GM06990 (cell line): ENCODE measurements at regions not wholly inside any gene's neighbourhood (a gene's known extent, or its start where the extent isn't known, plus 50 kb on each side); places are given as distances from the start of the nearest gene placed in this dataset.

Experiments used
- DNase-seq: peaks from one replicate; pipeline ENCODE4 v3.0.0-alpha.2; 2011; ENCODE audit not compliant: insufficient read length; ENCODE audit errors: extremely low read depth
- H3K27me3 ChIP-seq: replicated peaks from 2 replicates; pipeline ENCODE4 v1.6.0; 2011; ENCODE audit warnings: low read length; ENCODE audit not compliant: control insufficient read depth, insufficient read depth
- H3K36me3 ChIP-seq: 2 replicates; pipeline ENCODE4 v1.5.1; 2011; ENCODE audit warnings: low read length; ENCODE audit not compliant: control insufficient read depth, insufficient read depth
- H3K4me3 ChIP-seq: replicated peaks from 2 replicates; pipeline ENCODE4 v1.5.1; 2011; ENCODE audit warnings: low read depth, mild to moderate bottlenecking, control low read depth, low read length
- TF ChIP-seq, protein P1 (sequence below): IDR thresholded peaks from 2 replicates; pipeline ENCODE4 v1.5.1; 2011; ENCODE audit warnings: low read length, control low read depth, mild to moderate bottlenecking, inconsistent platforms; ENCODE audit not compliant: insufficient read depth, poor library complexity, severe bottlenecking

DNA sequence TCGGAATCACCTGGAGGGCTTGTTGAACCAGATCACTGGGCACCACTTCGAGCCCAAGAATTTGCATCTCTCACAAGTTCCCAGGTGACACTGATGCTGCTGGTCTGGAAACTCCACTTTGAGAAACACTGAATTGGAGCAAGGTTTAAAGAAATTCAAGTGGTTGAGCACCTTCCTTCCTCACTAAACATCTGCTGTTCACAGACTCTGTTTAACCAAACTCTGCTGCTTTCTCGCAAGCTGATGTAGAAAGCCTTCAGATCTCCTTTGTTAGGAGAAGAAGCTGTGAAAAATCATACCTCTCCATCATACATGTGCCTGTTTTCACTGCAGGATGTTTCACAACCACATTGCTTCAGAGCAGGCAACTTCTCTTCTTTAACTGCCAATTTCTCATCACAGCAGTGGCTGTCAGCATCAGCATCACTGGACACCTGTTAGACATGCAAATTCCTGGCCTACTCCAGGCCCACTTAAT is 87.5 kb upstream of the TOP1 start:
- TF ChIP-seq, protein P1, sequence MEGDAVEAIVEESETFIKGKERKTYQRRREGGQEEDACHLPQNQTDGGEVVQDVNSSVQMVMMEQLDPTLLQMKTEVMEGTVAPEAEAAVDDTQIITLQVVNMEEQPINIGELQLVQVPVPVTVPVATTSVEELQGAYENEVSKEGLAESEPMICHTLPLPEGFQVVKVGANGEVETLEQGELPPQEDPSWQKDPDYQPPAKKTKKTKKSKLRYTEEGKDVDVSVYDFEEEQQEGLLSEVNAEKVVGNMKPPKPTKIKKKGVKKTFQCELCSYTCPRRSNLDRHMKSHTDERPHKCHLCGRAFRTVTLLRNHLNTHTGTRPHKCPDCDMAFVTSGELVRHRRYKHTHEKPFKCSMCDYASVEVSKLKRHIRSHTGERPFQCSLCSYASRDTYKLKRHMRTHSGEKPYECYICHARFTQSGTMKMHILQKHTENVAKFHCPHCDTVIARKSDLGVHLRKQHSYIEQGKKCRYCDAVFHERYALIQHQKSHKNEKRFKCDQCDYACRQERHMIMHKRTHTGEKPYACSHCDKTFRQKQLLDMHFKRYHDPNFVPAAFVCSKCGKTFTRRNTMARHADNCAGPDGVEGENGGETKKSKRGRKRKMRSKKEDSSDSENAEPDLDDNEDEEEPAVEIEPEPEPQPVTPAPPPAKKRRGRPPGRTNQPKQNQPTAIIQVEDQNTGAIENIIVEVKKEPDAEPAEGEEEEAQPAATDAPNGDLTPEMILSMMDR = no peak
- Histone ChIP-seq H3K4me3 (no peak overlapping the region), H3K36me3 (no peaks in the 10 kb centered on the region), H3K27me3 (no peaks in the 10 kb centered on the region; the same call in 1 of the 2 replicates)
- peak; percentile 16 for DNase-seq

DNA sequence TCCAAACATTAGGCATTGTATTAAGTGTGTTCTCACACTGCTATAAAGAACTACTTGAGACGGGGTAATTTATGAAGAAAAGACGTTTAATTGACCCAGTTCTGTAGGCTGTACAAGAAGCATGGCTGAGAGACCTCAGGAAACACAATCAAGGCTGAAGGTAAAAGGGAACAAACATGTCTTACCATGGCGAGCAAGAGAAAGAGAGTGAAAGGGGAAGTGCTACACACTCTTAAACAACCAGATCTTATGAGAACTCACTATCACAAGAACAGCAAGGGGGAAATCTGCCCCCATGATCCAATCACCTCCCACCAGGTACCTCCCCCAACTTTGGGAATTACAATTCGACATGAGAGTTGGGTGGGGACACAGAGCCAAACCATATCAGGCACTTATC is 86.6 kb upstream of the TOP1 start:
- DNase-seq = no peak
- H3K4me3 ChIP-seq = no peak overlapping the region
- TF ChIP-seq, protein P1 = no peak
- H3K27me3 ChIP-seq = no peaks in the 10 kb centered on the region; the same call in 1 of the 2 replicates
- no peaks in the 10 kb centered on the region for H3K36me3 ChIP-seq

DNA sequence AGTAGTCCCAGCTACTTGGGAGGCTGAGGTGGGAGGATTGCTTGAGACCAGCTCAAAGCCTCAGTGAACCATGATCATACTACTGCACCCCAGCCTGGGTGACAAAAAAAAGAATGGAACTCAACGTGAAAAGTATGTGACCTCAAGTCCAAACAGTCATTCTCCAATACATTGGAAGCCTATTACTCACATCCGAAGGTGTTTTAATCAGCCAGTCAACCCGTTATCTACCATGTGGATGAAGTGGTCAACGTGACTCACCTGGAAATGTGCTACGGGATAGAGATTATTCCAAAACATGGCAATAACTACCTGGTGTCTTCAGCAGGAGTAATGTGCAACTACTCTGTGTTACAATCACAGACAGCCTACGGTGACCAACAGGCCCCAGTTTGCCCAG is 85.8 kb upstream of the TOP1 start:
- no peak overlapping the region for H3K4me3 ChIP-seq
- TF ChIP-seq, protein P1 = no peak
- H3K27me3 ChIP-seq = no peaks in the 10 kb centered on the region; the same call in 1 of the 2 replicates
- no peaks in the 10 kb centered on the region for H3K36me3 ChIP-seq
- no peak for DNase-seq

DNA sequence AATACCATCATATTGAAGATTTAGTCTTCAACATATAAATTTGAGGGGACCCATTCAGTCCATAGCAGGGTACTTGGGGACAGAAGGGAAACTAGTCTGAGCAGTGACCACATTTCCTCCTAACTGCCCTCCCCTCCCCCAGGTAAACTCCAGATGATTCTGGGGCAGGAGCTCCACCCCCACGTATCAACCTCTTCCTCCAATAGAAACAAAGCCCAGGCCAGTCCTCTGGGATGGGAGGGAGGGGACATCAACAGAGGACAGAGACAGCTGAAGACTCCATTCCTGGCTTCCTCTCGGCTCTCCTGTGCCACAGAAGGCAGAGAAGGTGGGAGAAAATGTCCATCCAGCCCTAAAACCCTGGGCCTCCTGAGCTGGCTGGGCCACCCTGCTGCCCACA is 85.0 kb upstream of the TOP1 start:
- DNase-seq = no peak
- Histone ChIP-seq H3K36me3 (no peaks in the 10 kb centered on the region), H3K27me3 (no peaks in the 10 kb centered on the region; the same call in 1 of the 2 replicates), H3K4me3 (no peak overlapping the region)
- TF ChIP-seq, protein P1 = no peak

DNA sequence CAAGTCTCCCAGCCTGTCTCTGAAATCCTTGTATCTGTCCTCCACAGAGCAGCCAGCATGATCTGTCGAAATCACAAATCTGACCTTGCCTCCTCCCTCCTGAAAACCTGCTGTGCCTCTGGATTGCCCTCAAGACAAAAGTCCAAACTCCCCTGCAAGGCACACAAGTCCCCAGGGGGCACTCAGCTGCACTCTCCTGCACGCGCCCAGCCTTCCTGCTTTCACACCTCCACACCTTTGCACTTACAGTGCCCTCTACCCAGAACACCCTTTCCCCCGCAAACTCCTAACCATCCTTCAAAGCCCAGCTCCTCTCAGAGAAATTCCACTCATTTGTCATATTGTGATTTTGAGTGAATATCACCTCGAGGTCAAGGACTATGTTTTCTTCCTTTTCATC is 83.4 kb upstream of the TOP1 start:
- TF ChIP-seq, protein P1 = no peak

More for the DNA sequence above, 83.4 kb upstream of the TOP1 start:
- Histone ChIP-seq H3K4me3 (no peak overlapping the region), H3K27me3 (no peaks in the 10 kb centered on the region; the same call in 1 of the 2 replicates), H3K36me3 (no peaks in the 10 kb centered on the region)
- DNase-seq = no peak
